OCI-LY7 (cell line): ENCODE measurements at regions not wholly inside any gene's neighbourhood (a gene's known extent, or its start where the extent isn't known, plus 50 kb on each side); places are given as distances from the start of the nearest gene placed in this dataset.
"Not testable (repeated sequence)": the region's sequence is repeated elsewhere in the genome, so short reads cannot be mapped to it uniquely, and the experiment has no call there.

ENCODE experiments used
- BruUV-seq: library from RNA; stranded (reverse); fragments of 400-500 nt; replicated peaks from 2 replicates; lab custom pipeline; 2021; lab: Mats Ljungman, UMichigan
- CTCF ChIA-PET: fragments of 300-600 bp; sonication (Branson Sonifier 250); formaldehyde crosslinking; loops from one replicate; lab custom pipeline; 2022; ENCODE audit warnings: antibody characterized with exemption; ENCODE audit not compliant: unreplicated experiment; lab: Charles Lee
- POLR2A ChIA-PET: fragments of 300-600 bp; sonication (Branson Sonifier 250); formaldehyde crosslinking; loops from one replicate; lab custom pipeline; 2022; ENCODE audit warnings: antibody characterized with exemption; lab: Charles Lee
- DNase-seq: peaks from one replicate; pipeline ENCODE4 v3.0.0-alpha.2; 2015; ENCODE audit warnings: low spot score
- H2AFZ ChIP-seq: fragments of 200-600 bp; sonication (generic), shearing (Covaris generic); 2 replicates; pipeline ENCODE4 v1.6.1; 2014; ENCODE audit warnings: mild to moderate bottlenecking, antibody characterized with exemption, low read length, moderate library complexity
- H3K27ac ChIP-seq: fragments of 200-600 bp; sonication (generic); 2 replicates; pipeline ENCODE4 v1.5.1; 2014; ENCODE audit warnings: mixed run types, low read depth, mild to moderate bottlenecking, moderate library complexity, low read length, inconsistent platforms; ENCODE audit not compliant: poor library complexity, severe bottlenecking
- H3K36me3 ChIP-seq: fragments of 200-600 bp; sonication (generic); 2 replicates; pipeline ENCODE4 v1.6.1; 2014; ENCODE audit warnings: mild to moderate bottlenecking, antibody characterized with exemption, low read length, moderate library complexity, mixed read lengths; ENCODE audit not compliant: insufficient read depth
- H3K4me1 ChIP-seq: fragments of 200-600 bp; sonication (generic); 2 replicates; pipeline ENCODE4 v1.5.1; 2014; ENCODE audit warnings: mild to moderate bottlenecking, low read length; ENCODE audit not compliant: insufficient read depth, poor library complexity, severe bottlenecking
- H3K4me2 ChIP-seq: fragments of 200-600 bp; sonication (generic); 2 replicates; pipeline ENCODE4 v1.6.1; 2014; ENCODE audit warnings: mild to moderate bottlenecking, low read length
- H3K4me3 ChIP-seq: fragments of 200-600 bp; sonication (generic); 2 replicates; pipeline ENCODE4 v1.5.1; 2014; ENCODE audit warnings: mild to moderate bottlenecking, low read depth, low read length; ENCODE audit not compliant: poor library complexity, severe bottlenecking
- H3K79me2 ChIP-seq: fragments of 200-600 bp; sonication (generic); 2 replicates; pipeline ENCODE4 v1.6.1; 2016; ENCODE audit warnings: low read depth, mild to moderate bottlenecking, low read length, moderate library complexity, mixed read lengths; ENCODE audit not compliant: insufficient read depth
- H3K9me2 ChIP-seq: fragments of 200-600 bp; sonication (generic); 2 replicates; pipeline ENCODE4 v1.6.1; 2016; ENCODE audit warnings: mild to moderate bottlenecking, low read length, mixed read lengths; ENCODE audit not compliant: insufficient read depth
- H3K9me3 ChIP-seq: fragments of 200-600 bp; sonication (generic); 2 replicates; pipeline ENCODE4 v1.6.1; 2014; ENCODE audit warnings: mild to moderate bottlenecking, mixed run types, low read length, mixed read lengths
- H4K20me1 ChIP-seq: fragments of 200-600 bp; sonication (generic); 2 replicates; pipeline ENCODE4 v1.6.1; 2014; ENCODE audit warnings: mild to moderate bottlenecking, antibody characterized with exemption, low read length, moderate library complexity, mixed read lengths; ENCODE audit not compliant: insufficient read depth
- CTCF ChIP-seq: fragments of 200-600 bp; sonication (generic); conservative IDR thresholded peaks from 2 replicates; pipeline ENCODE4 v1.5.1; 2014; ENCODE audit warnings: mild to moderate bottlenecking, antibody characterized with exemption, low read length, moderate library complexity, mixed read lengths
- EZH2phosphoT487 ChIP-seq: fragments of 200-600 bp; sonication (generic); IDR thresholded peaks from 2 replicates; pipeline ENCODE4 v1.6.1; 2018; ENCODE audit warnings: low read depth, borderline replicate concordance, mild to moderate bottlenecking, mixed run types, antibody characterized with exemption, low read length, moderate library complexity, mixed read lengths
- intact Hi-C: fragments of 100-400 bp; cut with micrococcal nuclease; formaldehyde crosslinking; loops from one replicate; pipeline ENCODE4 v1.10.0; 2022; ENCODE audit not compliant: unreplicated experiment

- ChIA-PET CTCF (no interaction called here), POLR2A (no interaction called here)
- Histone ChIP-seq H3K4me2 (no peak overlapping the region), H3K79me2 (no peaks in the 10 kb centered on the region), H3K9me3 (no peaks in the 10 kb centered on the region), H3K36me3 (no peaks in the 10 kb centered on the region), H3K4me1 (no peaks in the 10 kb centered on the region), H3K4me3 (no peak overlapping the region), H3K9me2 (no peaks in the 10 kb centered on the region), H4K20me1 (no peaks in the 10 kb centered on the region), H2AFZ (no peak overlapping the region), H3K27ac (no peak overlapping the region)
- no TSS peak for BruUV-seq
- intact Hi-C loops, result no loop called here
- no peak for DNase-seq
- TF ChIP-seq CTCF (no peak), EZH2phosphoT487 (no peak)
Measured at GRCh38 chr9:28135549-28135948, 562.3 kb upstream of the C9orf72 start.

GRCh38 chr9:28136113-28136512 lies 562.8 kb upstream of the C9orf72 start:
- DNase-seq, result no peak
- no TSS peak for BruUV-seq
- intact Hi-C loops, result no loop called here

GRCh38 chr9:28147430-28147829 lies 574.1 kb upstream of the C9orf72 start:
- POLR2A ChIA-PET, H3K4me2 ChIP-seq, intact Hi-C loops: not testable (repeated sequence)

More at GRCh38 chr9:28136113-28136512, 562.8 kb upstream of the C9orf72 start:
- no peaks in the 10 kb centered on the region for H3K4me1 ChIP-seq
- H2AFZ ChIP-seq, result no peak overlapping the region
- H4K20me1 ChIP-seq, result no peaks in the 10 kb centered on the region
- H3K79me2 ChIP-seq, result no peaks in the 10 kb centered on the region
- no peaks in the 10 kb centered on the region for H3K9me2 ChIP-seq
- H3K4me3 ChIP-seq, result no peak overlapping the region
- TF ChIP-seq CTCF (no peak), EZH2phosphoT487 (no peak)
- no peaks in the 10 kb centered on the region for H3K9me3 ChIP-seq
- H3K4me2 ChIP-seq, result no peak overlapping the region
- H3K27ac ChIP-seq, result no peak overlapping the region
- no peaks in the 10 kb centered on the region for H3K36me3 ChIP-seq
- ChIA-PET CTCF (no interaction called here), POLR2A (no interaction called here)

GRCh38 chr9:28147923-28148597 lies 574.8 kb upstream of the C9orf72 start:
- H3K4me2 ChIP-seq, POLR2A ChIA-PET, DNase-seq, H3K4me3 ChIP-seq, H3K36me3 ChIP-seq, H3K27ac ChIP-seq, BruUV-seq, CTCF ChIA-PET, H3K9me2 ChIP-seq, intact Hi-C loops, H2AFZ ChIP-seq, H4K20me1 ChIP-seq, H3K9me3 ChIP-seq, H3K79me2 ChIP-seq, H3K4me1 ChIP-seq: not testable (repeated sequence)

More at GRCh38 chr9:28147430-28147829, 574.1 kb upstream of the C9orf72 start:
- H3K27ac ChIP-seq, H3K9me2 ChIP-seq, H4K20me1 ChIP-seq, DNase-seq, CTCF ChIA-PET, H3K9me3 ChIP-seq, BruUV-seq, H2AFZ ChIP-seq, H3K79me2 ChIP-seq, H3K4me1 ChIP-seq, H3K36me3 ChIP-seq, H3K4me3 ChIP-seq: not testable (repeated sequence)

- DNase-seq, result not testable (repeated sequence)
Measured at GRCh38 chr9:28149361-28150050, 576.2 kb upstream of the C9orf72 start.

More at GRCh38 chr9:28149361-28150050, 576.2 kb upstream of the C9orf72 start:
- H2AFZ ChIP-seq, POLR2A ChIA-PET, H3K4me2 ChIP-seq, H3K27ac ChIP-seq, BruUV-seq, H3K9me3 ChIP-seq, H3K4me3 ChIP-seq, intact Hi-C loops, CTCF ChIA-PET, H3K4me1 ChIP-seq, H3K9me2 ChIP-seq, H4K20me1 ChIP-seq, H3K36me3 ChIP-seq, H3K79me2 ChIP-seq: not testable (repeated sequence)
